H1 (cell line): ENCODE measurements at regions not wholly inside any gene's neighbourhood (a gene's known extent, or its start where the extent isn't known, plus 50 kb on each side); places are given as distances from the start of the nearest gene placed in this dataset.

Experiments used
- BACH1 ChIP-seq: IDR thresholded peaks from 2 replicates; pipeline ENCODE4 v1.6.1; 2012; ENCODE audit warnings: low read length, improper control_type of control experiment
- BCL11A ChIP-seq, 2 experiments: IDR thresholded peaks; one replicate each; pipeline ENCODE4 v1.6.1; 2011; ENCODE audit warnings: low read depth in 2 of 2, low read length in 2 of 2, mild to moderate bottlenecking in 2 of 2
- CEBPB ChIP-seq: IDR thresholded peaks from 2 replicates; pipeline ENCODE4 v1.6.1; 2012; ENCODE audit warnings: low read depth, low read length
- EP300 ChIP-seq, 2 experiments: IDR thresholded peaks; 1 replicate in 1 of 2; 2 replicates in 1 of 2; pipeline ENCODE4 v1.6.1; 2011 to 2012; ENCODE audit warnings: low read depth in 2 of 2, low read length in 2 of 2, mild to moderate bottlenecking in 2 of 2, borderline replicate concordance in 1 of 2, inconsistent platforms in 1 of 2, moderate library complexity in 1 of 2
- EZH2 ChIP-seq: fragments of 200-600 bp; sonication (generic); IDR thresholded peaks from 2 replicates; pipeline ENCODE4 v1.7.1; 2012; ENCODE audit warnings: low read depth, mild to moderate bottlenecking, moderate library complexity, low read length, inconsistent platforms; ENCODE audit not compliant: severe bottlenecking
- HDAC2 ChIP-seq, 2 experiments: fragments of 300-600 bp in 1 of 2; sonication (generic) in 1 of 2; IDR thresholded peaks; 2 replicates each; pipeline ENCODE4 v1.6.1; 2011 to 2012; ENCODE audit warnings: low read depth in 2 of 2, low read length in 2 of 2, mild to moderate bottlenecking in 2 of 2, moderate library complexity in 2 of 2, borderline replicate concordance in 1 of 2, inconsistent platforms in 1 of 2
- RFX5 ChIP-seq: IDR thresholded peaks from 2 replicates; pipeline ENCODE4 v1.6.1; 2011; ENCODE audit warnings: low read depth, low read length, improper control_type of control experiment, borderline replicate concordance
- TAF1 ChIP-seq: IDR thresholded peaks from 2 replicates; pipeline ENCODE4 v1.6.1; 2011; ENCODE audit warnings: mild to moderate bottlenecking, low read depth, low read length
- TEAD4 ChIP-seq: IDR thresholded peaks from 2 replicates; pipeline ENCODE4 v1.6.1; 2012; ENCODE audit warnings: low read depth, low read length, inconsistent platforms, mixed read lengths
- ZNF274 ChIP-seq: IDR thresholded peaks from 2 replicates; pipeline ENCODE4 v1.7.0; 2012; ENCODE audit warnings: low read length, borderline replicate concordance; ENCODE audit errors: extremely low read depth
- TF ChIP-seq, protein P1 (sequence below): IDR thresholded peaks from 2 replicates; pipeline ENCODE4 v1.6.1; 2012; ENCODE audit warnings: inconsistent platforms
- TF ChIP-seq, protein P2 (sequence below), 3 experiments: IDR thresholded peaks; 1 replicate in 2 of 3; 2 replicates in 1 of 3; pipeline versions ENCODE4 v1.5.1 to v1.6.1; 2011; ENCODE audit warnings: low read length in 3 of 3, mild to moderate bottlenecking in 3 of 3, inconsistent platforms in 2 of 3, low read depth in 1 of 3, moderate library complexity in 1 of 3; ENCODE audit not compliant: insufficient read depth in 1 of 3; ENCODE audit errors: control extremely low read depth in 1 of 3

DNA sequence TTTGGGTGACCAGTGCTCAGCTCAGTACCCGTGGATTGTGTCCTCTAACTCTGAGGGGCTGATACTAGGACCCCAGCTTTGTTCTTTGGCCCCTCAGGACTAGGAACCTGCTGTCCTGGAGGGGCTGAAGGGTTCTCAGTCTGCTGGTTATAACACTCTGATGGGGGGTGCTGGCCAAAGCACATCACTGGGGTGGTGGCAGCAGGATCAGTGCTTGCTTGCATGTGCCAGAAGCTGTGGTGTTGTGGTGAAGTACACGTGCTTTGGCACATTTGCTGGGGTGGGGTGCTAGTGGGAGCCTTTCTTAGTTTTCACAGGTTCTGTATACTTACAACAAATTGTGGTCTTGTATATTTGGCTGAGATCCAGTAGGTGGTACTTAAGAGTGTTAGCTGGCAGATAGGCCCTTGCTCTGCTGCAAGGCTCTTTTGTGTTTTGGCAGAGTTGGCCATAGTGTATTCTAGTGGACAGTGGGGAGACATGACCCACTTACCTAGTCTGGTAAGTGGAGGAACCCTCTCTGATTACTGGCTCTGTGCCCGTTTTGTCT lies 344.3 kb downstream of the EDEM1 start:
- TF ChIP-seq BACH1 = no peak
- no peak for TF ChIP-seq TEAD4
- TF ChIP-seq, protein P1, sequence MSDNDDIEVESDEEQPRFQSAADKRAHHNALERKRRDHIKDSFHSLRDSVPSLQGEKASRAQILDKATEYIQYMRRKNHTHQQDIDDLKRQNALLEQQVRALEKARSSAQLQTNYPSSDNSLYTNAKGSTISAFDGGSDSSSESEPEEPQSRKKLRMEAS = no peak
- TF ChIP-seq TAF1 = no peak
- TF ChIP-seq HDAC2 (IDR thresholded peaks at IDR 0.05; ENCODE audit: borderline replicate concordance in 1 of 2, low read depth in 2 of 2, low read length in 2 of 2) = no peak
- TF ChIP-seq EP300 (IDR thresholded peaks at IDR 0.05; ENCODE audit: borderline replicate concordance in 1 of 2, low read depth in 2 of 2, low read length in 2 of 2) = no peak
- no peak for TF ChIP-seq ZNF274
- TF ChIP-seq CEBPB = no peak
- TF ChIP-seq EZH2 = no peak
- TF ChIP-seq RFX5 = no peak
- no peak for TF ChIP-seq BCL11A (IDR thresholded peaks at IDR 0.05; ENCODE audit: low read depth in 2 of 2, low read length in 2 of 2)
- TF ChIP-seq, protein P2, sequence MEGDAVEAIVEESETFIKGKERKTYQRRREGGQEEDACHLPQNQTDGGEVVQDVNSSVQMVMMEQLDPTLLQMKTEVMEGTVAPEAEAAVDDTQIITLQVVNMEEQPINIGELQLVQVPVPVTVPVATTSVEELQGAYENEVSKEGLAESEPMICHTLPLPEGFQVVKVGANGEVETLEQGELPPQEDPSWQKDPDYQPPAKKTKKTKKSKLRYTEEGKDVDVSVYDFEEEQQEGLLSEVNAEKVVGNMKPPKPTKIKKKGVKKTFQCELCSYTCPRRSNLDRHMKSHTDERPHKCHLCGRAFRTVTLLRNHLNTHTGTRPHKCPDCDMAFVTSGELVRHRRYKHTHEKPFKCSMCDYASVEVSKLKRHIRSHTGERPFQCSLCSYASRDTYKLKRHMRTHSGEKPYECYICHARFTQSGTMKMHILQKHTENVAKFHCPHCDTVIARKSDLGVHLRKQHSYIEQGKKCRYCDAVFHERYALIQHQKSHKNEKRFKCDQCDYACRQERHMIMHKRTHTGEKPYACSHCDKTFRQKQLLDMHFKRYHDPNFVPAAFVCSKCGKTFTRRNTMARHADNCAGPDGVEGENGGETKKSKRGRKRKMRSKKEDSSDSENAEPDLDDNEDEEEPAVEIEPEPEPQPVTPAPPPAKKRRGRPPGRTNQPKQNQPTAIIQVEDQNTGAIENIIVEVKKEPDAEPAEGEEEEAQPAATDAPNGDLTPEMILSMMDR (IDR thresholded peaks at IDR 0.05; ENCODE audit: control extremely low read depth in 1 of 3, insufficient read depth in 1 of 3, low read depth in 1 of 3, low read length in 3 of 3) = no peak
